ENCODE measurements at regions not wholly inside any gene's neighbourhood (a gene's known extent, or its start where the extent isn't known, plus 50 kb on each side); places are given as distances from the start of the nearest gene placed in this dataset.

DNA sequence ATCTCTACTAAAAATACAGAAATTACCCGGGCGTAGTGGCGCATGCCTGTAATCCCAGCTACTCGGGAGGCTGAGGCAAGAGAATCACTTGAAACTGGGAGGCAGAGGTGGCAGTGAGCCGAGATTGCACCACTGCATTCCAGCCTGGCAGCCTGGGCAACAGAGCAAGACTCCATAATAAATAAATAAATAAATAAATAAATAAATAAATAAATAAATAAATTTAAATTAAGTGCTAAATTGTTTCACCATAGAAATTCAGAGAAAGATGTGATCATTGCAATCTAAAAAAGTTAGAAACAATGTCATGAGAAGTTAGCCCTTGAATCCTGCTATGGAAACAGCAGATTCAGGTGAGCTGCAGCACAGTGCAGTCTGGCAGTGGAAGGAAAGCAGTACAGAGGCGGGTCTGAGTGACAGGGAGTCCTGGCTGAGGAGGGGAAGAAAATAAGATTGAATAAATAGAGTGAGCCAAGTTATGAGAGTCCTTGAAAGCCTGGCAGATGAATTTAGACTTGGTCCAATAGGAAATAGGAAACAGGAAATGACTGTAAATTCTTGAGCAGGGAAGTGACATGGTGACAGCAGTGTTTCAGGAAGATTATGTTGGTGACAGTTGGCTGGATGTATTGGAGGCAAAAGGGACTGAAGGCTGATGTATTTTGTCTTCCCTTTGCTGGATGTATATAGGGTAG lies 241.5 kb downstream of the GXYLT1 start:
- no peak overlapping the region for H3K4me3 ChIP-seq (ENCODE audit: low read depth, low read length)
- TF ChIP-seq, protein P1, sequence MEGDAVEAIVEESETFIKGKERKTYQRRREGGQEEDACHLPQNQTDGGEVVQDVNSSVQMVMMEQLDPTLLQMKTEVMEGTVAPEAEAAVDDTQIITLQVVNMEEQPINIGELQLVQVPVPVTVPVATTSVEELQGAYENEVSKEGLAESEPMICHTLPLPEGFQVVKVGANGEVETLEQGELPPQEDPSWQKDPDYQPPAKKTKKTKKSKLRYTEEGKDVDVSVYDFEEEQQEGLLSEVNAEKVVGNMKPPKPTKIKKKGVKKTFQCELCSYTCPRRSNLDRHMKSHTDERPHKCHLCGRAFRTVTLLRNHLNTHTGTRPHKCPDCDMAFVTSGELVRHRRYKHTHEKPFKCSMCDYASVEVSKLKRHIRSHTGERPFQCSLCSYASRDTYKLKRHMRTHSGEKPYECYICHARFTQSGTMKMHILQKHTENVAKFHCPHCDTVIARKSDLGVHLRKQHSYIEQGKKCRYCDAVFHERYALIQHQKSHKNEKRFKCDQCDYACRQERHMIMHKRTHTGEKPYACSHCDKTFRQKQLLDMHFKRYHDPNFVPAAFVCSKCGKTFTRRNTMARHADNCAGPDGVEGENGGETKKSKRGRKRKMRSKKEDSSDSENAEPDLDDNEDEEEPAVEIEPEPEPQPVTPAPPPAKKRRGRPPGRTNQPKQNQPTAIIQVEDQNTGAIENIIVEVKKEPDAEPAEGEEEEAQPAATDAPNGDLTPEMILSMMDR (IDR thresholded peaks at IDR 0.05; ENCODE audit: borderline replicate concordance, insufficient read depth, low read depth, low read length), result no peak

DNA sequence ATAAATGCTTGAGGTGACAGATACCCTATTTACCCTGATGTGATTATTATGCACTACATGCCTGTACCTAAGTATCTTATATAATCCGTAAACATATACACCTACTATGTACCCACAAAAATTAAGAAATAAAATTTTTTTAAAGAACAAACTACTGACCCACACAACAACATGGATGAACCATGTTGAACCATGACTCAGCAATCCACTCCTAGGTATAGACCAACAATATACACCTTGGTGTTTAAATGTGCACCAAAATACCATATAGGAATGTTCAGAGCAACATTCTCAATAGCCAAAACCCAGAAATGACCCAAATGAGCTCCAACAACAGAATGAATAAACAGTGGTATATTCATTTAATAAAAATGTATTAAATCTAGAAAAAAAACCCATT lies 245.1 kb downstream of the GXYLT1 start:
- TF ChIP-seq, protein P1 (IDR thresholded peaks at IDR 0.05; ENCODE audit: borderline replicate concordance, insufficient read depth, low read depth, low read length), result no peak
- H3K4me3 ChIP-seq (ENCODE audit: low read depth, low read length), result no peak overlapping the region

DNA sequence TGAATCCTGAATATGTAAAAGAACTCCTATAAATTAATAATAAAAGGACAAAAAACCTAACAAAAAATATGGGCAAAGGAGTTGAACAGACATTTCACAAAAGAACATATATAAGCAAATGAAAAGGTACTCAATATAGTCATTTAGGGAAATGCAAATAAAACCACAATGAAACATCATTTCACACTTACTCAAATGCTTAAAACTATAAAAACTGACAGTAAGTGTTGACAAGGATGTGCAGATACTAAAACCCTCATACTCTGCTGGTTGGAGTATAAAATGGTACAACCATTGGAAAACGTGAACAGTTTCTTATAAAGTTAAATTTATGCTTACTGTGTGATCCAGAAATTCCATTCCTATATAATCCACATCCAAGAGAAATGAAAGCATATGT lies 247.1 kb downstream of the GXYLT1 start:
- TF ChIP-seq, protein P1 (IDR thresholded peaks at IDR 0.05; ENCODE audit: borderline replicate concordance, insufficient read depth, low read depth, low read length), result no peak
- no peak overlapping the region for H3K4me3 ChIP-seq (ENCODE audit: low read depth, low read length)

DNA sequence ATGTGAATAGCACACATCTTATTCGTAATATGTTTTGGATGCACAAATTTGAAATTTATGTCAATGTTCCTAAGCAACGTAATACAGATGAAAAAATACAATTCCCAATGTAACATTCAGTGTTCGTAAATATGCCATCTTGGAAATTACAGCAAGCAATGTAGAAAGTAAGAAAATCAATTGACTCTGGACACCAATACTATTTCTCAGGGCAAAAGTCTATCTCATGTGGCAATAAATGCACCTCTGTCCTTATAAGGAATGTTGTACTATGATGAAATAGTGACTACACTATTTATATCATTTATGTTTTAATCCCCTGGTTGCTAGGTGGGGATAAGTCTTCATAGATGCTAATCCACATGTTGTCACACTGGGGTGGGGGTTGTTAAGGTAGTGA lies 251.2 kb downstream of the GXYLT1 start:
- no peak overlapping the region for H3K4me3 ChIP-seq (ENCODE audit: low read depth, low read length)
- TF ChIP-seq, protein P1 (IDR thresholded peaks at IDR 0.05; ENCODE audit: borderline replicate concordance, insufficient read depth, low read depth, low read length), result no peak

DNA sequence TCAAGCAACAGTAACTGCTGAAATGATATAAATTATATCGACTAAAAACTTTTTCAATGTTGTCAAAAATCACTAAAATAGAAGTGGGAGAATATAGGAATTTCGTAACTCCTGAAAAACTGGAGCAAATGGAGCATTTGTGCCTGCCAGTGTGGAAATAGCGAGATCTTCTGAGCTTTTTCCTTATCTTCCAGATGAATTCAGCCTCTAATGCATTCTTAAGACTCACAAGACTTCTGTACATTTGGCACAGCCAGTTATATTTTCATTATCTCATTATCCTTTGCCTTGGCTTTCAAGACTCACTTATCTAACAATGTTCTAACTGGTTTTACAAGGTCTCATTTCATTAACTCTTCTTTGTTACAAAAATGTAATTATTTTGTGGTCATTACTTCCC lies 252.4 kb downstream of the GXYLT1 start:
- H3K4me3 ChIP-seq (ENCODE audit: low read depth, low read length), result no peak overlapping the region
- TF ChIP-seq, protein P1 (IDR thresholded peaks at IDR 0.05; ENCODE audit: borderline replicate concordance, insufficient read depth, low read depth, low read length), result no peak

DNA sequence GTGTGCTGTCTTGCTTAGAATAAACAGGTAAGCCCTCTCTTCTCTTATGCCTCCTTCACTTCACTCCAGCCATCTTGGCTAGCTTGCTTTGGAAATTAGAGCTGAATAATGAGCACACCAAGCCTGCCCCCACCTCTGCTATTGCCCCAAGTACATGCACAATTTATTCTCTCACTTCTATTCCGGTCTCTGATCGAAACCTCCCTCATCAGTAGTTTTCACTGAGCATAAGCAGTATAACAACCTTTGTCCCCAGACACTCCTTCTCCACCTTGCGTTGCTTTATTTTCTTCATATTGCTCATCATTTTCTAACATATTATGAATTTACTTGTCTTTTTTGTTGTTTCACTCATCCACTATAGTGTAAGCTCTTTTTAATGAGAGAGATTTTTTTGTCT lies 253.4 kb downstream of the GXYLT1 start:
- H3K4me3 ChIP-seq (ENCODE audit: low read depth, low read length), result no peak overlapping the region
- TF ChIP-seq, protein P1 (IDR thresholded peaks at IDR 0.05; ENCODE audit: borderline replicate concordance, insufficient read depth, low read depth, low read length), result no peak

DNA sequence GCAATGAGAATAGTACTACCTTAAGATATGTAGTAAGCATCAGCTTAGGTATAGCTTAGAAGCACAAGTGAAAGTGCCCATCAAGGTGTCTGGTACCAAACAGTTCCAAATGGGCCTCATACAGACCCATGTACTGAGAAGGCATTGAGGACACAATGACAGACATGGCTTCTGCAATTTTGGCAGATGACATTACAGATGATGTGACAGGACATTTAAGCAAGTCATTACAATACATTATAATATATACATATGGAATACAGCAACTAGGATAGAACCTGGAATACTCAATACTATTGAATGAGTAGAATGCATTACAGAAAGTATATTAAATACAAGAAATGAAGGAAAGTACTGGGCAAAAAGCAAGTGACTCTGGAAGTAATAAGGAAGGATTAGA lies 256.4 kb downstream of the GXYLT1 start:
- TF ChIP-seq, protein P1 (IDR thresholded peaks at IDR 0.05; ENCODE audit: borderline replicate concordance, insufficient read depth, low read depth, low read length), result no peak
- no peak overlapping the region for H3K4me3 ChIP-seq (ENCODE audit: low read depth, low read length)

Measured in GM12875 (cell line).